HEK293T (cell line): ENCODE measurements at regions not wholly inside any gene's neighbourhood (a gene's known extent, or its start where the extent isn't known, plus 50 kb on each side); places are given as distances from the start of the nearest gene placed in this dataset.

ENCODE experiments used
- BHLHE40 ChIP-seq: fragments of 450-650 bp; IDR thresholded peaks from 2 replicates; pipeline ENCODE4 v1.6.1; 2016; ENCODE audit warnings: mild to moderate bottlenecking, moderate library complexity, borderline replicate concordance
- ELF4 ChIP-seq: fragments of 450-650 bp; IDR thresholded peaks from 2 replicates; pipeline ENCODE4 v1.6.1; 2017; ENCODE audit warnings: antibody characterized with exemption
- FOXA1 ChIP-seq: fragments of 450-650 bp; IDR thresholded peaks from 2 replicates; pipeline ENCODE4 v1.6.1; 2016; ENCODE audit warnings: mild to moderate bottlenecking
- FOXK2 ChIP-seq: fragments of 450-650 bp; IDR thresholded peaks from 2 replicates; pipeline ENCODE4 v1.6.1; 2016; ENCODE audit warnings: mild to moderate bottlenecking
- FOXM1 ChIP-seq: fragments of 450-650 bp; IDR thresholded peaks from 2 replicates; pipeline ENCODE4 v1.6.1; 2017; ENCODE audit warnings: mild to moderate bottlenecking, borderline replicate concordance
- L3MBTL2 ChIP-seq: fragments of 450-650 bp; conservative IDR thresholded peaks from 2 replicates; pipeline ENCODE4 v1.6.1; 2016; ENCODE audit warnings: mild to moderate bottlenecking
- LEF1 ChIP-seq: fragments of 450-650 bp; IDR thresholded peaks from 2 replicates; pipeline ENCODE4 v1.6.1; 2017; ENCODE audit warnings: mild to moderate bottlenecking, borderline replicate concordance
- NFRKB ChIP-seq: fragments of 450-650 bp; IDR thresholded peaks from 2 replicates; pipeline ENCODE4 v1.6.1; 2016; ENCODE audit warnings: mild to moderate bottlenecking, moderate library complexity
- SP1 ChIP-seq: fragments of 450-650 bp; IDR thresholded peaks from 2 replicates; pipeline ENCODE4 v1.6.1; 2017
- SUZ12 ChIP-seq: fragments of 450-650 bp; IDR thresholded peaks from 2 replicates; pipeline ENCODE4 v1.6.1; 2016; ENCODE audit warnings: mild to moderate bottlenecking
- TARDBP ChIP-seq: fragments of 450-650 bp; IDR thresholded peaks from 2 replicates; pipeline ENCODE4 v1.6.1; 2016
- TF ChIP-seq, protein P1 (sequence below): fragments of 450-650 bp; IDR thresholded peaks from 2 replicates; pipeline ENCODE4 v1.6.1; 2016

DNA sequence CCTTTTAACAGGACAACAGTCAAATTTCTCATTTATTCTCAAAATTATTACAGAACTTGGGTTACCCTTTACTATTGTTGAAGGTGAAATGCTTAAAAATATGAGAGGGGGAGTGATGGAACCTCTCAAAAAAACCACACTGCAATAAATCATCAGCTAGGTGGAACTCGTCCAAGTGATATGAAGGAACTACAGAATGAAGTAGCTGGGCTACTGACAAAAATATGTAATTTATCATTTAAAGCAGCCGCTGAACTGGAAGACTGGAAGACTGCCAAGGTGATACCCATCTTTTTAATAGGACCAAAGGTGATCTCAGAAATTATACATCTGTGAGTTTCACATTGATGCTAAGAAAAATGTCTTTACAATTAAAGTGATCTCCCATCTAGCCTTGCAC, 597.7 kb upstream of the TENM3 start:
- TF ChIP-seq SP1 (no peak), L3MBTL2 (no peak), TARDBP (no peak), SUZ12 (no peak), LEF1 (no peak), NFRKB (no peak), ELF4 (no peak), FOXM1 (no peak), BHLHE40 (no peak), FOXK2 (no peak), FOXA1 (no peak)
- TF ChIP-seq, protein P1, sequence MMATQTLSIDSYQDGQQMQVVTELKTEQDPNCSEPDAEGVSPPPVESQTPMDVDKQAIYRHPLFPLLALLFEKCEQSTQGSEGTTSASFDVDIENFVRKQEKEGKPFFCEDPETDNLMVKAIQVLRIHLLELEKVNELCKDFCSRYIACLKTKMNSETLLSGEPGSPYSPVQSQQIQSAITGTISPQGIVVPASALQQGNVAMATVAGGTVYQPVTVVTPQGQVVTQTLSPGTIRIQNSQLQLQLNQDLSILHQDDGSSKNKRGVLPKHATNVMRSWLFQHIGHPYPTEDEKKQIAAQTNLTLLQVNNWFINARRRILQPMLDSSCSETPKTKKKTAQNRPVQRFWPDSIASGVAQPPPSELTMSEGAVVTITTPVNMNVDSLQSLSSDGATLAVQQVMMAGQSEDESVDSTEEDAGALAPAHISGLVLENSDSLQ = no peak
